ENCODE measurements at regions not wholly inside any gene's neighbourhood (a gene's known extent, or its start where the extent isn't known, plus 50 kb on each side); places are given as distances from the start of the nearest gene placed in this dataset.

GRCh38 chrX:149296092-149296491 lies 209.0 kb downstream of the IDS start:
- TF ChIP-seq CTCF (IDR thresholded peaks at IDR 0.05) (no peak), POLR2A (IDR thresholded peaks at IDR 0.05) (no peak)
